ENCODE measurements at regions not wholly inside any gene's neighbourhood (a gene's known extent, or its start where the extent isn't known, plus 50 kb on each side); places are given as distances from the start of the nearest gene placed in this dataset.

GRCh38 chr5:31097851-31098250 is 95.6 kb upstream of the CDH6 start:
- DNase-seq, result no peak

GRCh38 chr5:31096238-31096865 is 97.1 kb upstream of the CDH6 start:
- DNase-seq, result no peak

GRCh38 chr5:31095796-31096195 is 97.7 kb upstream of the CDH6 start:
- DNase-seq, result no peak

- no peak for DNase-seq
These were observed 102.0 kb upstream of the CDH6 start for GRCh38 chr5:31091501-31091900.

GRCh38 chr5:31090467-31090866 is 103.0 kb upstream of the CDH6 start:
- no peak for DNase-seq

- DNase-seq, result no peak
These were observed 106.6 kb upstream of the CDH6 start for GRCh38 chr5:31086839-31087415.

GRCh38 chr5:31084871-31085270 is 108.6 kb upstream of the CDH6 start:
- DNase-seq, result no peak

- DNase-seq, result no peak
These were observed 110.1 kb upstream of the CDH6 start for GRCh38 chr5:31083364-31083763.

- DNase-seq, result no peak
These were observed 113.8 kb upstream of the CDH6 start for GRCh38 chr5:31079668-31080067.

- no peak for DNase-seq
These were observed 114.5 kb upstream of the CDH6 start for GRCh38 chr5:31078956-31079355.

- no peak for DNase-seq
These were observed 117.5 kb upstream of the CDH6 start for GRCh38 chr5:31075981-31076380.

GRCh38 chr5:31068287-31068686 is 125.2 kb upstream of the CDH6 start:
- no peak for DNase-seq

- DNase-seq, result no peak
These were observed 126.7 kb upstream of the CDH6 start for GRCh38 chr5:31066655-31067328.

GRCh38 chr5:31064215-31064614 is 129.3 kb upstream of the CDH6 start:
- no peak for DNase-seq

GRCh38 chr5:31062902-31063580 is 130.4 kb upstream of the CDH6 start:
- DNase-seq, result no peak

GRCh38 chr5:31059889-31060288 is 133.6 kb upstream of the CDH6 start:
- no peak for DNase-seq

GRCh38 chr5:31054453-31054852 is 139.0 kb upstream of the CDH6 start:
- no peak for DNase-seq

GRCh38 chr5:31052937-31053658 is 140.4 kb upstream of the CDH6 start:
- DNase-seq, result no peak

- no peak for DNase-seq
These were observed 142.2 kb upstream of the CDH6 start for GRCh38 chr5:31051316-31051715.

GRCh38 chr5:31049936-31050704 is 143.4 kb upstream of the CDH6 start:
- no peak for DNase-seq

GRCh38 chr5:31049461-31049860 is 144.0 kb upstream of the CDH6 start:
- DNase-seq, result no peak
